ENCODE measurements at regions not wholly inside any gene's neighbourhood (a gene's known extent, or its start where the extent isn't known, plus 50 kb on each side); places are given as distances from the start of the nearest gene placed in this dataset.

- TF ChIP-seq CTCF (IDR thresholded peaks at IDR 0.05) (no peak), POLR2A (IDR thresholded peaks at IDR 0.05) (no peak)
These were observed 205.0 kb upstream of the BTBD3 start for GRCh38 chr20:11712639-11713160.

All from lower leg skin (tissue), 3 donors.